ENCODE measurements at regions not wholly inside any gene's neighbourhood (a gene's known extent, or its start where the extent isn't known, plus 50 kb on each side); places are given as distances from the start of the nearest gene placed in this dataset.

- TF ChIP-seq GTF2F1 (IDR thresholded peaks at IDR 0.05; ENCODE audit: borderline replicate concordance, low read depth, low read length) (no peak), TAF7 (optimal IDR thresholded peaks at IDR 0.05; ENCODE audit: borderline replicate concordance, low read depth, low read length) (no peak), POU5F1 (IDR thresholded peaks at IDR 0.05; ENCODE audit: low read depth, low read length) (no peak), NRF1 (IDR thresholded peaks at IDR 0.05; ENCODE audit: low read depth, low read length) (no peak), SP4 (IDR thresholded peaks at IDR 0.05; ENCODE audit: low read length) (no peak), GABPA (IDR thresholded peaks at IDR 0.05; ENCODE audit: borderline replicate concordance, insufficient read depth, low read length) (no peak), CHD2 (IDR thresholded peaks at IDR 0.05; ENCODE audit: low read length) (no peak), E2F6 (IDR thresholded peaks at IDR 0.05) (no peak), TEAD4 (IDR thresholded peaks at IDR 0.05; ENCODE audit: low read depth, low read length) (no peak), ATF2 (IDR thresholded peaks at IDR 0.05; ENCODE audit: low read length) (no peak)
- Histone ChIP-seq H4K5ac (ENCODE audit: insufficient read length, low read depth, low read length) (no peak overlapping the region), H2BK15ac (ENCODE audit: low read length) (no peak overlapping the region), H2BK5ac (ENCODE audit: low read depth, low read length) (no peak overlapping the region), H3K4me2 (ENCODE audit: insufficient read depth in 1 of 2, low read depth in 2 of 2, low read length in 2 of 2) (no peak overlapping the region), H3K27me3 (replicated peaks in 1 of 4; ENCODE audit: control insufficient read depth in 3 of 4, extremely low read depth in 1 of 4, insufficient read depth in 3 of 4, low read length in 3 of 4) (no peaks in the 10 kb centered on the region), H3K4me3 (ENCODE audit: extremely low read depth in 1 of 4, insufficient read depth in 2 of 4, low read depth in 3 of 4, low read length in 4 of 4) (no peak overlapping the region), H3K23me2 (ENCODE audit: low read depth, low read length) (no peaks in the 10 kb centered on the region), H2AK5ac (ENCODE audit: low read depth, low read length) (no peak overlapping the region), H4K8ac (ENCODE audit: extremely low read depth, insufficient read depth, low read length) (no peak overlapping the region), H2BK120ac (replicated peaks; ENCODE audit: low read depth, low read length) (no peak overlapping the region), H3K4ac (replicated peaks; ENCODE audit: insufficient read length, low read depth, low read length) (no peak overlapping the region), H4K91ac (replicated peaks; ENCODE audit: insufficient read length, low read length) (no peak overlapping the region), H2BK12ac (ENCODE audit: low read depth, low read length) (no peak overlapping the region), H3K4me1 (replicated peaks in 1 of 4; ENCODE audit: control insufficient read depth in 3 of 4, insufficient read depth in 4 of 4, low read length in 3 of 4) (no peaks in the 10 kb centered on the region), H3K56ac (replicated peaks; ENCODE audit: insufficient read length, low read depth, low read length) (no peak overlapping the region), H3K79me2 (ENCODE audit: control insufficient read depth in 1 of 2, insufficient read depth in 2 of 2, low read length in 2 of 2) (no peaks in the 10 kb centered on the region), H3K23ac (ENCODE audit: insufficient read length) (no peak overlapping the region), H4K20me1 (replicated peaks in 1 of 2; ENCODE audit: control insufficient read depth in 1 of 2, insufficient read depth in 2 of 2, low read length in 2 of 2) (no peaks in the 10 kb centered on the region), H3K27ac (ENCODE audit: low read depth, low read length) (no peak overlapping the region), H3K9me3 (ENCODE audit: insufficient read depth in 2 of 2, low read depth in 1 of 2, low read length in 1 of 2) (peaks cover 4 to 6% of the 10 kb centered on the region in 2 experiments; a peak in 1 of 4 replicates), H3K79me1 (ENCODE audit: low read depth, low read length) (no peaks in the 10 kb centered on the region), H3K36me3 (ENCODE audit: control insufficient read depth in 2 of 4, insufficient read depth in 4 of 4, low read length in 3 of 4) (no peaks in the 10 kb centered on the region), H2AFZ (ENCODE audit: low read length) (no peak overlapping the region), H2BK20ac (ENCODE audit: low read length) (no peak overlapping the region), H3K18ac (ENCODE audit: extremely low read depth, low read length) (no peak overlapping the region), H3K14ac (ENCODE audit: insufficient read length) (no peak overlapping the region), H3K9ac (replicated peaks in 1 of 4; ENCODE audit: extremely low read depth in 1 of 4, low read depth in 3 of 4, low read length in 3 of 4) (no peak overlapping the region)
- FAIRE-seq (no peak), DNase-seq (ENCODE audit: low read depth in 1 of 2, low spot score in 2 of 2) (no peak)
- WGBS, 2 experiments (ENCODE audit: extremely low coverage in 1 of 2, insufficient coverage in 1 of 2, insufficient read length in 1 of 2, insufficient replicate concordance in 2 of 2, low coverage in 1 of 2, low lambda C conversion rate in 2 of 2, missing lambda C conversion rate in 1 of 2): 84% methylated on average over 3 of the region's 3 CpGs; no CpG with 5 or more reads in 1 of the 2 experiments
- ChIA-PET POLR2A (ENCODE audit: partially characterized antibody) (no interaction called here), CTCF (ENCODE audit: partially characterized antibody) (no interaction called here)
These were observed 122.3 kb upstream of the NR4A3 start for GRCh38 chr9:99699396-99699795.
